ELR (cell line): ENCODE measurements at regions not wholly inside any gene's neighbourhood (a gene's known extent, or its start where the extent isn't known, plus 50 kb on each side); places are given as distances from the start of the nearest gene placed in this dataset.
"Not testable (repeated sequence)": the region's sequence is repeated elsewhere in the genome, so short reads cannot be mapped to it uniquely, and the experiment has no call there.

ENCODE experiments used
- DNase-seq: peaks from one replicate; pipeline ENCODE4 v3.0.0-alpha.2; 2015; ENCODE audit warnings: low read depth

- DNase-seq: no peak
These were observed 362.0 kb upstream of the ADARB2 start for GRCh38 chr10:2099321-2099720.

DNA sequence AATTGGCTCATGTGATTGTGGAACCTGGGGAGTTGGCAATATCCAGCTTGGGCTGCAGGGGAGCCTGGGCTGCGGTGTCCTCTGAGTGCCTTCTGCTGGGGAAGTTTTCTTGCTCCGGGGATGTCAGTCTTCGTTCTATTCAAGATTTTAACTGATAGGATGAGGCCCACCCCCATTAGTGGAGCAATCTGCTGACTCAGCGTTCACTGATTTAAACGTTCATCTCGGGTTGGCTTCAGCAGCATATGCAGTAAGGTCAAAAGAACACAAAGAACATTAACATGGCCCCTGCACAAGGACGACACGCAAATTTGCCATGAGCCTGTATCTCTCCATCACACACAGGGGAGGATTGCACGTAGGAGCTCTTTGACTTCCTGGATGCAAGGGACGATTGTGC, 360.6 kb upstream of the ADARB2 start:
- DNase-seq: no peak

- DNase-seq: no peak
These were observed 356.8 kb upstream of the ADARB2 start for GRCh38 chr10:2094171-2094570.

- no peak for DNase-seq
These were observed 346.3 kb upstream of the ADARB2 start for GRCh38 chr10:2083591-2083990.

- DNase-seq: no peak
These were observed 344.2 kb upstream of the ADARB2 start for GRCh38 chr10:2081501-2081900.

GRCh38 chr10:2079603-2080078, 342.3 kb upstream of the ADARB2 start:
- no peak for DNase-seq

GRCh38 chr10:2077231-2077630, 339.9 kb upstream of the ADARB2 start:
- DNase-seq: no peak

- no peak for DNase-seq
These were observed 339.2 kb upstream of the ADARB2 start for GRCh38 chr10:2076528-2076927.

GRCh38 chr10:2067015-2067414, 329.7 kb upstream of the ADARB2 start:
- no peak for DNase-seq

GRCh38 chr10:2054728-2055127, 317.4 kb upstream of the ADARB2 start:
- no peak for DNase-seq

- DNase-seq: no peak
These were observed 316.5 kb upstream of the ADARB2 start for GRCh38 chr10:2053805-2054204.

DNA sequence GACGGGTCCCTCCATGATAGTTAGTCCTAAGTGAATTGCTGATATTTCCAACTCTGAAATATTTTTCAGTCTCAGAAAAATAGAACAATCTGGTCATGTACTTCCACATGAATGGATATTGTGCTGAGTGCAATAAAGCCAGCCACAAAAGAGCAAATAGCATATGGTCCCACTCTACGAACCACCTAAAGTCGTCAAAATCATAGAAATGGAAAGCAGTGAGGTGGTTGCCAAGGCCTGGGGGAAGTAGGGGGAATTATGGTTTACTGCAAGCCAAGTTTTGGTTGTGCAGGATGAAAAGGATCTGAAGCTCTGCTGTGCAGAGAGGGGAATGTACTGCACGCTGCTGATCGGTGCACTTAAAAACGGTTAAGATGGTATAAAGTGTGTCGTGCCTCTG, 313.8 kb upstream of the ADARB2 start:
- DNase-seq: no peak

GRCh38 chr10:2049560-2049959, 312.2 kb upstream of the ADARB2 start:
- DNase-seq: no peak

- DNase-seq: no peak
These were observed 311.1 kb upstream of the ADARB2 start for GRCh38 chr10:2048337-2048973.

DNA sequence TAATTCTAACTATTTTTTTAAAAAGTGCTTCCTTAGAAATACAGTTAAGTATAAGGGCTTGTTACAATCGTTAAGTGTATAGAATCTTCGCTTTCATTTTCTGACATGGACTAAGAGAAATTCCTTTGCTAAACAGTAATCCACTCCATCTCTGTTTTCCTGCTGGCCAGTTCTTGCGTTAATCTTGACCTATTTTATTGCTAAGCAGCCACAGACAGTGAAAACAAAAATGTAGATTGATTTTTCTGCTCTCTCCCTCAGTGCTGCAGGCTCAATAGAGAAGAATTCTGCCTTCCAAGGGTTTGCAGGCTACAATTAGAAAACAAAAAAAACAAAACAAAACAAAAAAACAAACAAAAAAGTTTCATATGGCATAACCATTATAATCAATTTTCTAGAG, 310.4 kb upstream of the ADARB2 start:
- no peak for DNase-seq

- DNase-seq: no peak
These were observed 306.1 kb upstream of the ADARB2 start for GRCh38 chr10:2043379-2043778.

DNA sequence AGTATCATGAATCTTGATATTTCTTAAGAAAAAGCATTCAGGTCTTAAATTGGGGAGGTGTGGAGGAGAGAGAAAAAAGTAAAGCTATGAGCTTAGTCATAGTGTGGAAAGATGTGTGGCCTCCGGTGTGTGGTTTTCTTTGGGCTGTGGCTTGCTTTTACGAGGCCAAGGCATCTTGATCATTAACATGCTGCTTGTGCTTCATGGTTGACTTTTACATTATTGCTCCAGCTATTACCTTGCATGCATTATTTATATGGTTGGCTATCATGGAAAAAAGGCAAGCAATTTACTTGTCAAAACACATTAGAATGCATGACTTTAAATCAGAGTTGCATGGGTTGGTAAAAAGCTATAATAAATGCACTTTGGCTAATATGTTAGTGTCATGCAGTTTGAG, 300.7 kb upstream of the ADARB2 start:
- no peak for DNase-seq

- no peak for DNase-seq
These were observed 299.9 kb upstream of the ADARB2 start for GRCh38 chr10:2037246-2037645.

DNA sequence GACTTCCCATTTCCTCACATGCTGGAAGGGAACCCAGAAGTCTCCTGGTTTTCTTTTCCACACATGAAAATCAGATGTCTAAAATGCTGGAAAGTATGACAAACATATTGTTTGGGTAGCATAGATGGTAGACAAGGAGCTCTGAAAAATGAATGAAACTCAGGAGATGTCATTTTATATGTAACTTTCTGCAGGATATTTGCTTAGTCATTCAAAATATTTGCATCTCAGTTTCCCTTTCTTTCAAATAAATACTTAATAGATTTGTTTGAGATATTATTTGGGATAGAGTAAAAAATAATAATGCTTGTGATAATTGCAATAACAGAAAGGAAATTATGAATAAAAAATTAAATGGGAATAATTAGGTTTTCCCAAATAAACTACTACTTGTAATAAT, 298.9 kb upstream of the ADARB2 start:
- no peak for DNase-seq

- no peak for DNase-seq
These were observed 292.7 kb upstream of the ADARB2 start for GRCh38 chr10:2030046-2030445.

GRCh38 chr10:2026936-2027335, 289.6 kb upstream of the ADARB2 start:
- no peak for DNase-seq

DNA sequence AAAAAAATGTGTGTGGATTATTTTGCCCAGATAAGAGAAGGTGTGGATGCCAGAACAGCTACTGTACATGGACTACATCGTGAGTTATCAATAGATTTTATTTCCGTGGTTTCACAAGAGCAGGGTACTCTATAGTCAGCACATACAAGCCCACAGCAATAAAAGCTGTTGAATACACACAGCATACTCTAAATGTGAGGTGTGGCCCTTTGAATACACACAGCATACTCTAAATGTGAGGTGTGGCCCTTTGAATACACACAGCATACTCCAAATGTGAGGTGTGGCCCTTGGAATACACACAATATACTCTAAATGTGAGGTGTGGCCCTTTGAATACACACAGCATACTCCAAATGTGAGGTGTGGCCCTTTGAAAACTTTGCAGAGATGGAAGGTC, 287.4 kb upstream of the ADARB2 start:
- not testable (repeated sequence) for DNase-seq

DNA sequence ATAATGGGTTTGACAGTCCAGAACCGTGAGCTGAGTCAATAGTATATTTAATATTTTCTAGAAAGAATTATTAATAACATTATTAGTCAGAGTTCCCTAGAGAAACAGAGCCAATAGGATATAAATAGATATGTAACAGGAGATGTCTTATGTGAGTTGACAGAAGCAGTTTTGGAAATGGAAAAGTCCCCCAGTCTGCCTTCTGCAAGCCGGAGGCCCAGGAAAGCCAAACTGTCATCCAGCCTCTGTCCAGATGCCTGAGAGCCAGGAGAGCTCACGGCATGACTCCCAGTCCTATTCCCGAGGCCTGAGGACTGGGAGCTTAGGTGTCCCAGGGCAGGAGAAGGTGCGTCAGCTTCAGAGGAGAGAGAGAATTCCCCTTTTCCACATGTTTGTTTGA, 286.4 kb upstream of the ADARB2 start:
- DNase-seq: no peak

- no peak for DNase-seq
These were observed 285.1 kb upstream of the ADARB2 start for GRCh38 chr10:2022401-2022800.

- no peak for DNase-seq
These were observed 283.5 kb upstream of the ADARB2 start for GRCh38 chr10:2020836-2021235.
